GM12865 (cell line): ENCODE measurements at regions not wholly inside any gene's neighbourhood (a gene's known extent, or its start where the extent isn't known, plus 50 kb on each side); places are given as distances from the start of the nearest gene placed in this dataset.
"Not testable (repeated sequence)": the region's sequence is repeated elsewhere in the genome, so short reads cannot be mapped to it uniquely, and the experiment has no call there.

Experiments
- DNase-seq: peaks from one replicate; pipeline ENCODE4 v3.0.0; 2010; ENCODE audit warnings: low read depth
- H3K4me3 ChIP-seq: 2 replicates; pipeline ENCODE4 v1.5.1; 2011; ENCODE audit warnings: mild to moderate bottlenecking, low read depth, low read length, control low read depth
- TF ChIP-seq, protein P1 (sequence below): IDR thresholded peaks from 2 replicates; pipeline ENCODE4 v1.5.1; 2011; ENCODE audit warnings: low read length, control low read depth, low read depth, inconsistent platforms; ENCODE audit not compliant: insufficient read depth; ENCODE audit errors: missing control alignments

DNA sequence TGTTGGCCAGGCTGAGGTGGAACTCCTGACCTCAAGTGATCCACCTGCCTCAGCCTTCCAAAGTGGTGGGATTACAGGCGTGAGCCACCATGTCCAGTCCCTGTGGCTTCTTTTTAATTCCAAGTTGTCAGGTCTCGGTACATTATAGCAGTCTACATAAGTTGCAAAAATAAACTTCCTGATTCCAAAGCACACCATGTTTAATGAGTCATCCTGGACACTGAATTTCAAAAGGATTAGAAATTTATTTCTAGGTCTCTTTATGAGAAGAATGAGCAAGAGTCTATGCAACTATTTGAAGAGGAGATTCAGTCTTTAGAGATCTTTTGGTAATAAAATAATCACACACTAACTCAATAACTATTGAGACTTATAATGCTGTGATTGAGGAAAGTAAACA lies 63.9 kb upstream of the MCHR2 start:
- H3K4me3 ChIP-seq: no peak overlapping the region
- DNase-seq: no peak
- TF ChIP-seq, protein P1, sequence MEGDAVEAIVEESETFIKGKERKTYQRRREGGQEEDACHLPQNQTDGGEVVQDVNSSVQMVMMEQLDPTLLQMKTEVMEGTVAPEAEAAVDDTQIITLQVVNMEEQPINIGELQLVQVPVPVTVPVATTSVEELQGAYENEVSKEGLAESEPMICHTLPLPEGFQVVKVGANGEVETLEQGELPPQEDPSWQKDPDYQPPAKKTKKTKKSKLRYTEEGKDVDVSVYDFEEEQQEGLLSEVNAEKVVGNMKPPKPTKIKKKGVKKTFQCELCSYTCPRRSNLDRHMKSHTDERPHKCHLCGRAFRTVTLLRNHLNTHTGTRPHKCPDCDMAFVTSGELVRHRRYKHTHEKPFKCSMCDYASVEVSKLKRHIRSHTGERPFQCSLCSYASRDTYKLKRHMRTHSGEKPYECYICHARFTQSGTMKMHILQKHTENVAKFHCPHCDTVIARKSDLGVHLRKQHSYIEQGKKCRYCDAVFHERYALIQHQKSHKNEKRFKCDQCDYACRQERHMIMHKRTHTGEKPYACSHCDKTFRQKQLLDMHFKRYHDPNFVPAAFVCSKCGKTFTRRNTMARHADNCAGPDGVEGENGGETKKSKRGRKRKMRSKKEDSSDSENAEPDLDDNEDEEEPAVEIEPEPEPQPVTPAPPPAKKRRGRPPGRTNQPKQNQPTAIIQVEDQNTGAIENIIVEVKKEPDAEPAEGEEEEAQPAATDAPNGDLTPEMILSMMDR: no peak

DNA sequence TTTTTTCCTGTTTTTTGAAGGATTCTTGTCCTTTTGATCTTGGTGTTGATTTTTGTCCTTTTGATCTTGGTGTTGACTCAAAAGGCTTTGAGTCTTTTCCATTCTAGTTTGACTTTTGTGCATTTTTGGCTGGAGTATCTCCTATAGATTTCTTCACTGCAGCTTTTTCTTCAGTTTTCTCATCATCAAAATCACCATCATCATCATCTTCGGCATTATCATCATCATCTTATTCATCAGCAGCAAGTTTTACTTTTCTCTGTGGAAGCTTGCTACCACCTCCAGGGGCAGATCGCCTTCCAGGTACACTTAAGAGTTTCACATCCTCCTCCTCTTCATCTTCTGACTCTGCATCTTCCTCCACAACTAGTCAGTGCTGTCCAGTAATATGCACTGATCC lies 56.5 kb upstream of the MCHR2 start:
- no peak for DNase-seq
- TF ChIP-seq, protein P1: no peak
- no peak overlapping the region for H3K4me3 ChIP-seq

DNA sequence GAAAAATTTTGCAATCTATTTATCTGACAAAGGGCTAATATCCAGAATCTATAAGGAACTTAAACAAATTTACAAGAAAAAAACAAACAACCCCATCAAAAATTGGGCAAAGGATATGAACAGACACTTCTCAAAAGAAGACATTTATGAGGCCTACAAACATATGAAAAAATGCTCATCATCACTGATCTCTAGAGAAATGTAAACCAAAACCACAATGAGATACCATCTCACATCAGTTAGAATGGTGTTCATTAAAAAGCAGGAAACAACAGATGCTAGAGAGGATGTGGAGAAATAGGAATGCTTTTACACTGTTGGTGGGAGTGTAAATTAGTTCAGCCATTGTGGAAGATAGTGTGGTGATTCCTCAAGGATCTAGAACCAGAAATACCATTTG lies 49.9 kb upstream of the MCHR2 start:
- not testable (repeated sequence) for DNase-seq, H3K4me3 ChIP-seq
